Activated T-helper 2 cell treated with anti-CD3 and anti-CD28 coated beads, Interferon-gamma antibody, Interleukin-2, Interleukin-4, amounts not matched to agents 10 μg/mL and 5 μg/mL and 100 μg/mL, durations not matched to agents 14 hours and 24 hours and 36 hours (primary cell): ENCODE measurements at regions not wholly inside any gene's neighbourhood (a gene's known extent, or its start where the extent isn't known, plus 50 kb on each side); places are given as distances from the start of the nearest gene placed in this dataset.
"Not testable (repeated sequence)": the region's sequence is repeated elsewhere in the genome, so short reads cannot be mapped to it uniquely, and the experiment has no call there.

ENCODE experiments used
- DNase-seq: peaks from one replicate; pipeline ENCODE4 v3.0.0; 2021; ENCODE audit warnings: low spot score
- H3K27ac Mint-ChIP-seq: one replicate; pipeline ENCODE4 v1.8.0; 2021; ENCODE audit warnings: mixed read lengths
- H3K27me3 Mint-ChIP-seq: one replicate; pipeline ENCODE4 v1.8.0; 2021; ENCODE audit warnings: low read depth, mixed read lengths
- H3K36me3 Mint-ChIP-seq: one replicate; pipeline ENCODE4 v1.8.0; 2021; ENCODE audit warnings: low read depth, mixed read lengths
- H3K4me1 Mint-ChIP-seq: one replicate; pipeline ENCODE4 v1.8.0; 2021; ENCODE audit warnings: low read depth, mixed read lengths
- H3K4me3 Mint-ChIP-seq: one replicate; pipeline ENCODE4 v1.8.0; 2021; ENCODE audit warnings: low read depth, mild to moderate bottlenecking, moderate library complexity, mixed read lengths
- H3K9me3 Mint-ChIP-seq: one replicate; pipeline ENCODE4 v1.8.0; 2021; ENCODE audit warnings: mixed read lengths
- intact Hi-C: fragments of 100-400 bp; cut with micrococcal nuclease; formaldehyde crosslinking; loops from one replicate; pipeline ENCODE4 v1.15.1; 2023

- Mint-ChIP-seq H3K27ac (no peak overlapping the region), H3K4me3 (no peak overlapping the region)
Measured at GRCh38 chr7:84876061-84876821, 310.6 kb downstream of the SEMA3D start.

GRCh38 chr7:84865560-84865959, 321.3 kb downstream of the SEMA3D start:
- H3K27ac Mint-ChIP-seq, result no peak overlapping the region

More at GRCh38 chr7:84876061-84876821, 310.6 kb downstream of the SEMA3D start:
- intact Hi-C loops, result no loop called here
- H3K36me3 Mint-ChIP-seq, result no peaks in the 10 kb centered on the region
- H3K4me1 Mint-ChIP-seq, result no peaks in the 10 kb centered on the region
- H3K9me3 Mint-ChIP-seq, result no peaks in the 10 kb centered on the region
- DNase-seq, result no peak
- no peaks in the 10 kb centered on the region for H3K27me3 Mint-ChIP-seq

GRCh38 chr7:84857336-84857735, 329.5 kb downstream of the SEMA3D start:
- no peaks in the 10 kb centered on the region for H3K27me3 Mint-ChIP-seq
- H3K9me3 Mint-ChIP-seq, result no peaks in the 10 kb centered on the region
- H3K4me3 Mint-ChIP-seq, result no peak overlapping the region
- intact Hi-C loops, result no loop called here
- no peaks in the 10 kb centered on the region for H3K36me3 Mint-ChIP-seq
- no peak overlapping the region for H3K27ac Mint-ChIP-seq
- DNase-seq, result no peak
- H3K4me1 Mint-ChIP-seq, result no peaks in the 10 kb centered on the region

More at GRCh38 chr7:84865560-84865959, 321.3 kb downstream of the SEMA3D start:
- no peak for DNase-seq
- intact Hi-C loops, result no loop called here
- Mint-ChIP-seq H3K36me3 (no peaks in the 10 kb centered on the region), H3K4me1 (no peaks in the 10 kb centered on the region), H3K4me3 (no peak overlapping the region), H3K9me3 (no peaks in the 10 kb centered on the region), H3K27me3 (no peaks in the 10 kb centered on the region)

- Mint-ChIP-seq H3K27me3 (no peaks in the 10 kb centered on the region), H3K4me3 (no peak overlapping the region), H3K9me3 (no peaks in the 10 kb centered on the region), H3K27ac (no peak overlapping the region), H3K4me1 (no peaks in the 10 kb centered on the region), H3K36me3 (no peaks in the 10 kb centered on the region)
- DNase-seq, result no peak
- intact Hi-C loops, result no loop called here
Measured at GRCh38 chr7:84855758-84856157, 331.1 kb downstream of the SEMA3D start.

DNA sequence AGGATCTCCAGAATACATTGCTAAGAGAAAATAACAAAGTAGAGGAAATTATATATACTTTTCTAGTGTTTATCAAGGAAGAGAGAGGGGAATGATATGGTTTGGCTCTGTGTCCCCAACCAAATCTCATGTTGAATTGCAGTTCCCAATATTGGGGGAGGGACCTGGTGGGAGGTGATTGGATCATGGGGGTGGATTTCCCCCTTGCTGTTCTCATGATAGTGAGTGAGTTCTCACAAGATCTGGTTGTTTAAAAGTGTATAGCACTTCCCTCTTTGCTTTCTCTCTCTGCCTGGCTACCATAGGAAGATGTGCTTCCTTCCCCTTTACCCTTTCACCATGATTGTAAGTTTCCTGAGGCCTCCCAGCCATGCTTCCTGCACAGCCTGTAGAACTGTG, 337.9 kb downstream of the SEMA3D start:
- H3K9me3 Mint-ChIP-seq, H3K27ac Mint-ChIP-seq, H3K4me1 Mint-ChIP-seq, intact Hi-C loops, H3K27me3 Mint-ChIP-seq, H3K36me3 Mint-ChIP-seq, DNase-seq, H3K4me3 Mint-ChIP-seq: not testable (repeated sequence)

- intact Hi-C loops, result no loop called here
- H3K4me1 Mint-ChIP-seq, result no peaks in the 10 kb centered on the region
- no peaks in the 10 kb centered on the region for H3K36me3 Mint-ChIP-seq
- DNase-seq, result no peak
- H3K27me3 Mint-ChIP-seq, result no peaks in the 10 kb centered on the region
- no peak overlapping the region for H3K27ac Mint-ChIP-seq
- H3K9me3 Mint-ChIP-seq, result no peaks in the 10 kb centered on the region
- no peak overlapping the region for H3K4me3 Mint-ChIP-seq
Measured at GRCh38 chr7:84848219-84848973, 338.5 kb downstream of the SEMA3D start.

DNA sequence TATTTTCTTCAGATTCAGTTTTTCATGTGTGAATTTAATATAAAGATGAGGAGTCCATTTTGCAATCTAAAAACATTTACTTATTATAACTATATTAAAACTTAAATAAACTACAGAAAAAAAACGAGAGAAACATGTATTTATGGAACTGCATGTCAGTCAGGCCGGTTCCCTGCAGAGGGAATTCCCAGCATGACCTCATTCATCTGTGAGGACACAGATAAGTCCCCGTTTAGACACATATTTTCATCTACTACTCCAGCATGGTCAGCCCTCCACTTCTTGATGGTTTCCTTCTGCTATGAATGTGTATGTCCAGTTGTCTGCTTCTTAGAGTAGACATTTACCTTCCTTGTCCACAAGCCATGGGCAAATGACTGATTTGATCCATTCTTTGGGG, 339.1 kb downstream of the SEMA3D start:
- Mint-ChIP-seq H3K4me3 (no peak overlapping the region), H3K4me1 (no peaks in the 10 kb centered on the region), H3K9me3 (no peaks in the 10 kb centered on the region), H3K36me3 (no peaks in the 10 kb centered on the region), H3K27ac (no peak overlapping the region), H3K27me3 (no peaks in the 10 kb centered on the region)
- DNase-seq, result no peak
- intact Hi-C loops, result no loop called here

- no peaks in the 10 kb centered on the region for H3K36me3 Mint-ChIP-seq
- no peaks in the 10 kb centered on the region for H3K9me3 Mint-ChIP-seq
Measured at GRCh38 chr7:84847038-84847437, 339.8 kb downstream of the SEMA3D start.

GRCh38 chr7:84845971-84846370, 340.9 kb downstream of the SEMA3D start:
- H3K4me1 Mint-ChIP-seq, result no peaks in the 10 kb centered on the region
- intact Hi-C loops, result no loop called here
- DNase-seq, result no peak

More at GRCh38 chr7:84847038-84847437, 339.8 kb downstream of the SEMA3D start:
- H3K27me3 Mint-ChIP-seq, result no peaks in the 10 kb centered on the region
- no peak overlapping the region for H3K4me3 Mint-ChIP-seq
- H3K4me1 Mint-ChIP-seq, result no peaks in the 10 kb centered on the region
- intact Hi-C loops, result no loop called here
- DNase-seq, result no peak
- H3K27ac Mint-ChIP-seq, result no peak overlapping the region

DNA sequence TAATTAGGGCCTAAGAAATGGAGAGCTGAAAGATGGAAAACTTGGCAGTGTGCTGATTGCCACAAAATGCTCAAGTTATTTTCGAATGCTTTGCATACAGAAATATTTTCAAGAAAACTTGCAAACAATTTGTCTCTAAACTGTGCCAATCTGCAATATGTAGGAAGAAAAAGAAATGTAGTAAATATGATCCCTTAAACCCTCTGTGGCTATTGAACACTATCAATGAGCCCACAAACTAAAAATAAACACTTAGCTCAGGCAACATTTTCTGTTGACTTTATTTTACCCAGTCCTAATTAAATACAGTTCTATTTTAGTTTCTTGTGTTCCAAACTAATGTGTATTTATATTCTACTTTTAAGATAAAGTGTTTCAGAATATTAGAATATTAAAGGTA, 342.1 kb downstream of the SEMA3D start:
- intact Hi-C loops, result no loop called here
- no peaks in the 10 kb centered on the region for H3K27me3 Mint-ChIP-seq
- no peak for DNase-seq
- H3K27ac Mint-ChIP-seq, result no peak overlapping the region
- no peak overlapping the region for H3K4me3 Mint-ChIP-seq
- no peaks in the 10 kb centered on the region for H3K36me3 Mint-ChIP-seq
- H3K9me3 Mint-ChIP-seq, result no peaks in the 10 kb centered on the region
- no peaks in the 10 kb centered on the region for H3K4me1 Mint-ChIP-seq

More at GRCh38 chr7:84845971-84846370, 340.9 kb downstream of the SEMA3D start:
- no peaks in the 10 kb centered on the region for H3K9me3 Mint-ChIP-seq
- H3K27ac Mint-ChIP-seq, result no peak overlapping the region
- no peaks in the 10 kb centered on the region for H3K36me3 Mint-ChIP-seq
- H3K27me3 Mint-ChIP-seq, result no peaks in the 10 kb centered on the region
- no peak overlapping the region for H3K4me3 Mint-ChIP-seq

DNA sequence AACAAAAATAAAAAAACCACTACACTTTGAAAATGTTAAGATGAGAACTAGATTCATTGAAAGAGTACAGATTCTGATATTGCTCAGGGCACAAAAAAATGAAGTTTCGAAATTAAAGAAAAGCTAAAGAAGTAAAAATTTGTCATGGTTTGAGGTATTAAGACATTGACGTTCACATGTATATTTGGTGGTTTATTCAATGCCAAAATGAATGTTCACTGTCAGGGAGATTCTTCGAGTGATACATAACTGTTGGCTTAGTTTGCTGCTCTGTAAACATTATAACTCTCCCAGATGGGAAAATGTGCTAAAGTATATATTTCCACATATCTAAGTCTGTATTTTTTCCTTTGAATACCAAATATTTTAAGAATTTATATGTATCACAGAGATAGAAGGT, 345.0 kb downstream of the SEMA3D start:
- DNase-seq, result no peak
- no peaks in the 10 kb centered on the region for H3K27me3 Mint-ChIP-seq
- H3K4me3 Mint-ChIP-seq, result no peak overlapping the region
- no peaks in the 10 kb centered on the region for H3K36me3 Mint-ChIP-seq
- no peak overlapping the region for H3K27ac Mint-ChIP-seq
- intact Hi-C loops, result no loop called here
- no peaks in the 10 kb centered on the region for H3K9me3 Mint-ChIP-seq
- H3K4me1 Mint-ChIP-seq, result no peaks in the 10 kb centered on the region

- no peak for DNase-seq
- Mint-ChIP-seq H3K36me3 (no peaks in the 10 kb centered on the region), H3K4me1 (no peaks in the 10 kb centered on the region), H3K4me3 (no peak overlapping the region), H3K9me3 (no peaks in the 10 kb centered on the region), H3K27me3 (no peaks in the 10 kb centered on the region), H3K27ac (no peak overlapping the region)
- intact Hi-C loops, result no loop called here
Measured at GRCh38 chr7:84838857-84839256, 348.0 kb downstream of the SEMA3D start.

GRCh38 chr7:84837405-84837804, 349.5 kb downstream of the SEMA3D start:
- intact Hi-C loops, result no loop called here
- H3K36me3 Mint-ChIP-seq, result no peaks in the 10 kb centered on the region
- no peaks in the 10 kb centered on the region for H3K4me1 Mint-ChIP-seq
- no peaks in the 10 kb centered on the region for H3K27me3 Mint-ChIP-seq
- DNase-seq, result no peak
- H3K27ac Mint-ChIP-seq, result no peak overlapping the region
- no peak overlapping the region for H3K4me3 Mint-ChIP-seq
- H3K9me3 Mint-ChIP-seq, result no peaks in the 10 kb centered on the region
